Ovary (tissue), 7 donors: ENCODE measurements at regions not wholly inside any gene's neighbourhood (a gene's known extent, or its start where the extent isn't known, plus 50 kb on each side); places are given as distances from the start of the nearest gene placed in this dataset.
A peak's percentile ranks its signal among the peaks of the same experiment; 100 is the strongest.
"Not testable (repeated sequence)": the region's sequence is repeated elsewhere in the genome, so short reads cannot be mapped to it uniquely, and the experiment has no call there.

ENCODE experiments used
- DNase-seq, 5 donors: peaks; one replicate each; pipeline ENCODE4 v3.0.0-alpha.2; 2019 to 2020
- H3K27ac ChIP-seq, 2 donors: fragments of 200-600 bp; one replicate each; pipeline versions ENCODE4 v1.5.1 to v1.8.0; 2019 to 2022
- H3K27me3 ChIP-seq: fragments of 200-600 bp; one replicate; pipeline ENCODE4 v1.8.0; 2022
- H3K36me3 ChIP-seq: fragments of 200-600 bp; sonication (generic); one replicate; pipeline ENCODE4 v1.5.1; 2019
- H3K4me1 ChIP-seq: one replicate; pipeline ENCODE4 v1.8.1; 2013; ENCODE audit warnings: mild to moderate bottlenecking, moderate library complexity; ENCODE audit not compliant: insufficient read depth
- H3K4me3 ChIP-seq: fragments of 200-600 bp; sonication (generic); one replicate; pipeline ENCODE4 v1.5.1; 2017
- H3K9me3 ChIP-seq, 2 donors: fragments of 200-600 bp in 1 of 2; sonication (generic) in 1 of 2; one replicate each; pipeline versions ENCODE4 v1.5.1 to v1.8.1; 2013 to 2019; ENCODE audit warnings: mild to moderate bottlenecking in 1 of 2, moderate library complexity in 1 of 2
- EP300 ChIP-seq: sonication (generic); formaldehyde crosslinking; IDR thresholded peaks from one replicate; pipeline ENCODE4 v1.6.1; 2017; ENCODE audit warnings: antibody characterized with exemption
- POLR2A ChIP-seq: fragments of 450-650 bp; IDR thresholded peaks from one replicate; pipeline ENCODE4 v1.6.1; 2017; ENCODE audit warnings: antibody characterized with exemption, mild to moderate bottlenecking, moderate library complexity
- WGBS, 3 donors: extraction: QIAGEN DNeasy Blood & Tissue Kit in 1 of 3; methylation state at CpG; one replicate each; pipeline versions ENCODE4 v1.1.5 to v1.1.7; 2013 to 2017; 5-methylcytosine and 5-hydroxymethylcytosine counted together
- intact Hi-C, 4 donors: fragments of 100-400 bp; cut with DNase I; formaldehyde crosslinking; loops; one replicate each; pipeline versions ENCODE4 v1.11.0 to v1.15.1; 2022 to 2023
- TF ChIP-seq, protein P1 (sequence below), 3 donors: fragments of 450-650 bp in 2 of 3; fragments of 200-600 bp in 1 of 3; IDR thresholded peaks; one replicate each; pipeline versions ENCODE4 v1.5.1 to v1.8.0; 2016 to 2022; ENCODE audit warnings: antibody characterized with exemption in 3 of 3, mild to moderate bottlenecking in 1 of 3
- donor health status: DM: no; HTN: no; CAD: no; lungs with moderate emphysema.
- donor health status: DM: no; HTN: no; CAD: no.
- donor health status: Bipolar disorder and iron deficiency.
- donor health status: DM: no; HTN: no; CAD: no.
- donor health status: DM: yes; HTN: yes; CAD: no.

DNA sequence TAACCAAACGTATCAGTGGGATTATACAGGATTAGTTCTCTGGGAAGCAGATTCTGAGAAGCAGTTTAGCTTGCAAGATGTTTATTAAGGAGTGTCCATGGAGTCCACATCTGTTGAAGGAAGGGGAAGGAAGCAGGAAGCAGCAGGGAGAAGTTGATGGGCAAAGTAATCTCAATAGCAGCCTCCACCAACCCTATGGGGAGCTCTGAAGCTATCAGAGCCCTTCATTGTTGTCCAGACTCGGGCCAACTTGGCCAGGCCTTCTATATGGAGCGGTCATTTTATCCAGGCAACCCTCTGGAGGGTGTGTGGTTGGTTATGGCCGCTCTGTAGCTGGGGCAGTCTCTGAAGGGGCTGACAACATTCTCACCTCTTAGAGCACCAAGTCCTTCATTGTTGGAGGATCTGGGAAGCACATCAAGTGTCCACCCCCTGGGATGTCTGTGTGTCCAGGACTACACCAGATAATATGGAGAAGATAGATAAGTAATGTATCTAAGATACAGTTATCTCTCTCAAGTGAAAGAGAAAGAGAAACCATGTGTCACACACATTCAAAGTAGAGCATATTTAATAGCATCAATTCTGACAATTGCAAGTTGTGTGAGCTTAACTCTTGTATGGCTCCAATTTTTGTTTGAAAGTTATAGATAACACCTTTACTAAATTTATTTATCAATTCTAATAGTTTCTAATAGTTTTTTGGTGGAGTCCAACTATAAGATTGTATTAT is 101.7 kb upstream of the TRIM77 start:
- no peak overlapping the region for H3K27ac ChIP-seq
- TF ChIP-seq POLR2A (no peak), EP300 (no peak)
- TF ChIP-seq, protein P1, sequence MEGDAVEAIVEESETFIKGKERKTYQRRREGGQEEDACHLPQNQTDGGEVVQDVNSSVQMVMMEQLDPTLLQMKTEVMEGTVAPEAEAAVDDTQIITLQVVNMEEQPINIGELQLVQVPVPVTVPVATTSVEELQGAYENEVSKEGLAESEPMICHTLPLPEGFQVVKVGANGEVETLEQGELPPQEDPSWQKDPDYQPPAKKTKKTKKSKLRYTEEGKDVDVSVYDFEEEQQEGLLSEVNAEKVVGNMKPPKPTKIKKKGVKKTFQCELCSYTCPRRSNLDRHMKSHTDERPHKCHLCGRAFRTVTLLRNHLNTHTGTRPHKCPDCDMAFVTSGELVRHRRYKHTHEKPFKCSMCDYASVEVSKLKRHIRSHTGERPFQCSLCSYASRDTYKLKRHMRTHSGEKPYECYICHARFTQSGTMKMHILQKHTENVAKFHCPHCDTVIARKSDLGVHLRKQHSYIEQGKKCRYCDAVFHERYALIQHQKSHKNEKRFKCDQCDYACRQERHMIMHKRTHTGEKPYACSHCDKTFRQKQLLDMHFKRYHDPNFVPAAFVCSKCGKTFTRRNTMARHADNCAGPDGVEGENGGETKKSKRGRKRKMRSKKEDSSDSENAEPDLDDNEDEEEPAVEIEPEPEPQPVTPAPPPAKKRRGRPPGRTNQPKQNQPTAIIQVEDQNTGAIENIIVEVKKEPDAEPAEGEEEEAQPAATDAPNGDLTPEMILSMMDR (IDR thresholded peaks at IDR 0.05): no peak
- intact Hi-C loops: no loop called here
- no peaks in the 10 kb centered on the region for H3K4me1 ChIP-seq
- H3K27me3 ChIP-seq: no peaks in the 10 kb centered on the region
- WGBS, 3 donors: 83 to 88% (median 87%) methylated on average over 4 of the region's 4 CpGs
- no peaks in the 10 kb centered on the region for H3K36me3 ChIP-seq
- DNase-seq: no peak
- H3K4me3 ChIP-seq: no peak overlapping the region
- no peaks in the 10 kb centered on the region for H3K9me3 ChIP-seq

DNA sequence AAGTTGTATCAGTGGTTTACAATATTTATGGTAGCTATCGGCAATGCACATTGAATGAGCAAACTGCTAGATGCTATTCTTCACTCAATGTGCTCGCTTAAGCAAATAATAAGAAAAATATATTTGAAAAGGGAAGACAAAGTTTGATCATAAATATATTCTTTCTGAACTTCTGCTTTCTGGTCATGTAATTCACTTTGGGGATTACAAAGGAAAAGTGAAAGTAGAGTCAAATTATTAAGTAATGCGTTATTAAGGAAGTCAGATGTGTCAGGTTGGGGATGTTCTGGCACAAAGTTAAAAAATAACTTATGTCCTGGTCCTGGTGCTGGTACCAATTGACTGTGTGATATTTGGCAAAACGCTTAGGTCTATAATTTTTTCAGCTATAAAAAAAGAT is 98.0 kb upstream of the TRIM77 start:
- Histone ChIP-seq H3K4me3 (no peak overlapping the region), H3K9me3 (no peaks in the 10 kb centered on the region), H3K27ac (no peak overlapping the region), H3K27me3 (no peaks in the 10 kb centered on the region), H3K36me3 (no peaks in the 10 kb centered on the region), H3K4me1 (no peaks in the 10 kb centered on the region)
- no peak for DNase-seq
- intact Hi-C loops: no loop called here
- TF ChIP-seq, protein P1 (IDR thresholded peaks at IDR 0.05): no peak
- no peak for TF ChIP-seq POLR2A
- TF ChIP-seq EP300: no peak
- WGBS, 3 donors: 76 to 82% (median 77%) methylated on average over 4 of the region's 4 CpGs

DNA sequence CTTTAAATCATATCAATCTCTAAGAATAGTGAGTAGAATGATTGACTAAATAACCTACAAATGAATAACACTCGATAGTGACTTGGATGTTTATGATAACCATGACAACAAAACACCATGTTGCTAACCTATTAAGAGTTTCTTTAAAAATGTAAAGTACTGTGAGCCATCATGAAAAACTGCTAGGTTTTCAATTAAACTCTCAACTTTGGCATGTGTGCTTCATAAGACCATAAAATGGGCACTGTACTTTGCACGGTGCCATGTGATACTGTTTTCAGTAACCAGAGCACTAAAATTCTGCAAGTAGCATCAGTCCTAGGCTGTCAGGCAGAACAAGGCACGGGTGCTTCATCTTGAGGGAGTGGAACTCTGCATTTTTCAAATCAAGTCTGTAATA is 96.2 kb upstream of the TRIM77 start:
- intact Hi-C loops: no loop called here
- no peak overlapping the region for H3K4me3 ChIP-seq
- H3K9me3 ChIP-seq: no peaks in the 10 kb centered on the region
- 57 to 62% (median 58%) methylated on average over 3 of the region's 3 CpGs for WGBS, 3 donors
- TF ChIP-seq, protein P1 (IDR thresholded peaks at IDR 0.05): no peak
- no peak for TF ChIP-seq EP300
- no peak for TF ChIP-seq POLR2A
- H3K36me3 ChIP-seq: no peaks in the 10 kb centered on the region
- no peak overlapping the region for H3K27ac ChIP-seq
- H3K27me3 ChIP-seq: no peaks in the 10 kb centered on the region
- no peak for DNase-seq
- H3K4me1 ChIP-seq: no peaks in the 10 kb centered on the region

DNA sequence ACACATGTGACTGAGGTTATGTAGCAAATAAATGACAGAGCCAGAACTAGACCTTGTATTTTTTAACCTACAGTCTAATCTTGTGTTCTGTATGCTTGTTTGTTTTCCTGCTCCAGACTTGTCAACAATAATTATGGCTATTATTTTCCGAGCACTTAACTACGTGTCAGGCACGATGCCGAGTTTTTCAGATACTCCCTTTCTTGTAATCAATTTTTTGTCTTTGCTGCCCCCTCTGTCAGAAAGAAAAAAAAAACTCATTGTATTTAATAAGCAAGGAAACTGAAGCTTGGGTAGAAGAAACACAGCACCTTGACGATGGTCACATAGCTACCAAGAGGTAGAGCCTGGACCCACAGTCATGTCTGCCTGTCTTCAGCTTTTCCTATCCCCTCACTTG is 95.7 kb upstream of the TRIM77 start:
- peak in 1 of 5 donors; percentile 22 for DNase-seq
- H3K4me3 ChIP-seq, H3K36me3 ChIP-seq, H3K4me1 ChIP-seq, H3K27ac ChIP-seq, intact Hi-C loops, H3K9me3 ChIP-seq, H3K27me3 ChIP-seq: not testable (repeated sequence)
- WGBS, 3 donors: 5 to 8% (median 6%) methylated on average over 5 of the region's 5 CpGs

DNA sequence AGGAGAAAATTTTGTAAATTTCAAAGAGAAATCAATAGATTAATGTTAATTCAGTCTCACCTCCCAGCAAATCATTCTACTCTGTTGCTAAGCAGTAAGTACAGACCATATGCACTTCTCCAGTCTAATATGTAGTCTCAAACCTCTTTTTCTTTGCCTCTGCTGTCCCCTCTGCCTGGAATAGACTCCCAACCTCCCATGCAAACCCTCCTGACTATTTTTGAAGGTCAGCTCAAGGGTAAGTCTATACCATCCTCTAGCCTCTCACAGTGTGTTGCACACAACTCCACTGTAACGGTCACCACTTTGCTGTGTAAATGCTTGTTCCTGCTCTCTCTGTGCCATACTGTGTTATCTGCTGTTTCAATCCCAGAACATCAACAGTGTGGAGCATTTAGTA is 94.5 kb upstream of the TRIM77 start:
- H3K27me3 ChIP-seq, H3K4me3 ChIP-seq, DNase-seq, H3K4me1 ChIP-seq, H3K27ac ChIP-seq, H3K36me3 ChIP-seq, H3K9me3 ChIP-seq, intact Hi-C loops: not testable (repeated sequence)
- WGBS, 3 donors: 87 to 94% (median 93%) methylated on average over 1 of the region's 1 CpG

DNA sequence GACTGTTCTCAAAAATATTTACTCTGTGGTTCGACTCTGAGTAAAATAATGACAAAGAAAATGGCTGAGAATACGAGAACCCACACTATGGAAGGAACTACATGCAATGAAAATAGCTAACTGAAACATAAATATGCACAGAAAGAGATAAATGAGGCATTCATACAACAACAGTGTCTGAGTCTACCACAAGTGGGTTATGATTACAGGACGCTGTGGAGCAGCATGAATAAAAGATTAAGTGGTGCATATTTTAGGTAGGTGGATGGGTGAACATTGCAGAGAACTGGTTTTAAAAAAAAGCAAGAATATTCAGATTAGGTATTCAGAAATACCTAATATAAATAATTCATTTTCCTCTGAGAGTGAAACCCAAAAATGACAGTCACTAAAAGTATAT is 93.9 kb upstream of the TRIM77 start:
- H3K27ac ChIP-seq, H3K4me1 ChIP-seq, H3K9me3 ChIP-seq, H3K4me3 ChIP-seq, intact Hi-C loops, DNase-seq, H3K27me3 ChIP-seq, H3K36me3 ChIP-seq: not testable (repeated sequence)
- WGBS, 3 donors: 32 to 48% (median 35%) methylated on average over 3 of the region's 3 CpGs
